AG09319 (cell line): ENCODE measurements at regions not wholly inside any gene's neighbourhood (a gene's known extent, or its start where the extent isn't known, plus 50 kb on each side); places are given as distances from the start of the nearest gene placed in this dataset.

ENCODE experiments used
- DNase-seq: peaks from one replicate; pipeline ENCODE4 v3.0.0-alpha.2; 2010; ENCODE audit warnings: low read depth; ENCODE audit errors: extremely low read depth
- CTCF ChIP-seq: IDR thresholded peaks from 2 replicates; pipeline ENCODE4 v1.5.1; 2011; ENCODE audit warnings: low read depth, mild to moderate bottlenecking, inconsistent platforms, low read length, moderate library complexity

- no peak for DNase-seq
- no peak for TF ChIP-seq CTCF
These were observed 441.8 kb downstream of the IRS1 start for GRCh38 chr2:226357816-226358215.

- no peak for DNase-seq
- TF ChIP-seq CTCF, result no peak
These were observed 444.0 kb downstream of the IRS1 start for GRCh38 chr2:226355600-226355999.

- TF ChIP-seq CTCF, result no peak
- no peak for DNase-seq
These were observed 445.2 kb downstream of the IRS1 start for GRCh38 chr2:226354434-226354833.

GRCh38 chr2:226352941-226353560, 446.6 kb downstream of the IRS1 start:
- TF ChIP-seq CTCF, result no peak
- DNase-seq, result no peak

GRCh38 chr2:226351711-226352110, 447.9 kb downstream of the IRS1 start:
- no peak for DNase-seq
- TF ChIP-seq CTCF, result no peak

- TF ChIP-seq CTCF, result no peak
- DNase-seq, result no peak
These were observed 460.0 kb downstream of the IRS1 start for GRCh38 chr2:226339616-226340015.

- TF ChIP-seq CTCF, result no peak
- DNase-seq, result no peak
These were observed 460.8 kb downstream of the IRS1 start for GRCh38 chr2:226338825-226339224.
